Esophagus squamous epithelium (tissue), 5 donors: ENCODE measurements at regions not wholly inside any gene's neighbourhood (a gene's known extent, or its start where the extent isn't known, plus 50 kb on each side); places are given as distances from the start of the nearest gene placed in this dataset.

Experiments
- DNase-seq: peaks from one replicate; lab custom pipeline; 2025; lab: John Stamatoyannopoulos, UW
- H3K27ac ChIP-seq, 4 donors: fragments of 200-600 bp; sonication (generic); one replicate each; pipeline ENCODE4 v1.5.1; 2016 to 2019; ENCODE audit warnings: mild to moderate bottlenecking in 1 of 4
- H3K27me3 ChIP-seq, 4 donors: fragments of 200-600 bp; sonication (generic); 1 replicate in 3 of 4; 2 replicates in 1 of 4; pipeline versions ENCODE4 v1.5.1 to v1.6.0; 2017 to 2021; ENCODE audit warnings: antibody characterized with exemption in 1 of 4
- H3K36me3 ChIP-seq, 3 donors: fragments of 200-600 bp; sonication (generic); one replicate each; pipeline ENCODE4 v1.5.1; 2016 to 2019
- H3K4me1 ChIP-seq, 3 donors: fragments of 200-600 bp; sonication (generic); one replicate each; pipeline ENCODE4 v1.5.1; 2017 to 2019
- H3K4me3 ChIP-seq, 4 donors: fragments of 200-600 bp; sonication (generic); 1 replicate in 3 of 4; 2 replicates in 1 of 4; pipeline ENCODE4 v1.5.1; 2016 to 2019; ENCODE audit warnings: mild to moderate bottlenecking in 2 of 4, moderate library complexity in 1 of 4
- H3K9me3 ChIP-seq, 3 donors: fragments of 200-600 bp; sonication (generic); one replicate each; pipeline ENCODE4 v1.5.1; 2016 to 2019
- CTCF ChIP-seq, 6 experiments: fragments of 450-650 bp in 4 of 6; fragments of 200-600 bp in 2 of 6; sonication (generic) in 2 of 6; IDR thresholded peaks; one replicate each; pipeline ENCODE4 v1.5.1; 2016 to 2019; ENCODE audit warnings: antibody characterized with exemption in 6 of 6, mild to moderate bottlenecking in 4 of 6, moderate library complexity in 4 of 6
- POLR2A ChIP-seq, 4 donors: fragments of 450-650 bp; IDR thresholded peaks; one replicate each; pipeline ENCODE4 v1.6.1; 2017; ENCODE audit warnings: antibody characterized with exemption in 4 of 4, mild to moderate bottlenecking in 4 of 4, moderate library complexity in 3 of 4
- WGBS, 2 donors: methylation state at CpG; one replicate each; pipeline ENCODE4 v1.1.5; 2018; 5-methylcytosine and 5-hydroxymethylcytosine counted together
- intact Hi-C: fragments of 100-400 bp; cut with DNase I; formaldehyde crosslinking; loops from one replicate; pipeline ENCODE4 v1.15.0; 2022
- donor health status: DM: yes; HTN: yes; CAD: no.

DNA sequence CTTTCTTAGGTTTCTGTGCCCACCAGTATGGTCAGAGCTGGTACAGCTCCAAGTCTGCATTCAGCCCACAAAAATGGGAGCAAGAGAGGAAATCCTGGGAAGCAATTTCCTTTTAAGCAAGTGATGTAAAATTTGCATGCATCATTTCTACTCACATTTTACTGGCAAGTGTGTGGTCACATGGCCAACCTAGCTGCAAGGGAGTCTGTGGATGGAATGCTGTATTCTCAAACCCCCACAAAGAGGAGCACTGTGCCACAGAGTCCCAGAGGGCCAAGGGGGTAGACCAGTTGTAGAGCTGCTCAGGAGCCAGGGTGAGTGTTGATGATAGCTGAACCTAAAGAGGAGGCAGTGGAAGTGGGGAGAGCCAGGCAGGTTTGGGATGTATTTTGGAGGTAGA lies 154.3 kb upstream of the SPRY4 start:
- intact Hi-C loops, result no loop called here
- DNase-seq, result no peak
- peaks cover 0 to 9% (median 9%) of the 10 kb centered on the region in 3 donors for H3K9me3 ChIP-seq
- no peak overlapping the region for H3K4me3 ChIP-seq
- H3K36me3 ChIP-seq, result no peaks in the 10 kb centered on the region
- TF ChIP-seq POLR2A (IDR thresholded peaks at IDR 0.05) (no peak), CTCF (IDR thresholded peaks at IDR 0.05) (no peak)
- H3K27me3 ChIP-seq, result peaks cover 0 to 3% (median 0%) of the 10 kb centered on the region in 4 donors
- H3K27ac ChIP-seq, result no peak overlapping the region
- H3K4me1 ChIP-seq, result no peaks in the 10 kb centered on the region

GRCh38 chr5:142478113-142478512 lies 153.3 kb upstream of the SPRY4 start:
- no peak for DNase-seq
- Histone ChIP-seq H3K27me3 (no peaks in the 10 kb centered on the region), H3K4me3 (no peak overlapping the region), H3K9me3 (peaks cover 0 to 9% (median 9%) of the 10 kb centered on the region in 3 donors), H3K36me3 (no peaks in the 10 kb centered on the region), H3K27ac (no peak overlapping the region), H3K4me1 (no peaks in the 10 kb centered on the region)
- no peak for TF ChIP-seq POLR2A (IDR thresholded peaks at IDR 0.05)
- TF ChIP-seq CTCF (IDR thresholded peaks at IDR 0.05), result no peak
- WGBS, 2 donors, result 79 to 100% methylated on average over 1 of the region's 1 CpG
- intact Hi-C loops, result no loop called here

DNA sequence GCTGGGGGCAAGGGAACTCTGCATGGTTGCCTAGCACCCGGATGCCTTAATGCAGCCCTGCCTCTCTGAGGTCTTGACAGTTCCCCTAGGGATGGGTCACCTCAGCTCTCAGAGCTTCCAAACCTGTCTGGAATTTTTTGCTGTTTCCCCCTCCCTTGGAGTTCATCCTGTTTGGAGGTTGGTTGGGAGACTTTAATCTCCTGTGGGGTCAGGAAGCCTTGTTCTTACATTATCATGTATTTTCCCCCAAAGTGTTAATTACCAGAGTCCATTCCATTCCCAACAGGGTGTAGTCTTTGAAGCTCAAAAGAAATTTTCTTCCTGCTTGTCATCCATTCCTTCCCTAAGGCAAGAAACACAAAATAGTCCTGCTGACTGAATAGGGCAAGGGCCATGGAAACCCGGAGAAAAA lies 150.3 kb upstream of the SPRY4 start:
- H3K27ac ChIP-seq, result no peak overlapping the region
- no peaks in the 10 kb centered on the region for H3K36me3 ChIP-seq
- H3K4me3 ChIP-seq, result no peak overlapping the region
- no peaks in the 10 kb centered on the region for H3K4me1 ChIP-seq
- peaks cover 0 to 9% (median 9%) of the 10 kb centered on the region in 3 donors for H3K9me3 ChIP-seq
- no peak for TF ChIP-seq POLR2A (IDR thresholded peaks at IDR 0.05)
- no peak for TF ChIP-seq CTCF (IDR thresholded peaks at IDR 0.05)
- WGBS, 2 donors, result 44 to 60% methylated on average over 2 of the region's 2 CpGs
- H3K27me3 ChIP-seq, result no peaks in the 10 kb centered on the region
- intact Hi-C loops, result no loop called here
- no peak for DNase-seq

- Histone ChIP-seq H3K9me3 (peaks cover 0 to 8% (median 7%) of the 10 kb centered on the region in 3 donors), H3K27ac (no peak overlapping the region), H3K36me3 (no peaks in the 10 kb centered on the region), H3K27me3 (no peaks in the 10 kb centered on the region), H3K4me3 (no peak overlapping the region), H3K4me1 (no peaks in the 10 kb centered on the region)
- DNase-seq, result no peak
- intact Hi-C loops, result no loop called here
- WGBS, 2 donors, result 58 to 61% methylated on average over 2 of the region's 2 CpGs
- TF ChIP-seq POLR2A (IDR thresholded peaks at IDR 0.05), result no peak
- no peak for TF ChIP-seq CTCF (IDR thresholded peaks at IDR 0.05)
Observed at GRCh38 chr5:142474431-142475094, 149.7 kb upstream of the SPRY4 start.

GRCh38 chr5:142473038-142473437 lies 148.2 kb upstream of the SPRY4 start:
- no peak for DNase-seq
- Histone ChIP-seq H3K4me1 (no peaks in the 10 kb centered on the region), H3K27me3 (no peaks in the 10 kb centered on the region), H3K4me3 (no peak overlapping the region), H3K9me3 (no peaks in the 10 kb centered on the region), H3K36me3 (no peaks in the 10 kb centered on the region), H3K27ac (no peak overlapping the region)
- intact Hi-C loops, result no loop called here
- TF ChIP-seq POLR2A (IDR thresholded peaks at IDR 0.05), result no peak
- no peak for TF ChIP-seq CTCF (IDR thresholded peaks at IDR 0.05)
